Left lobe of liver (tissue), 2 donors: ENCODE measurements at regions not wholly inside any gene's neighbourhood (a gene's known extent, or its start where the extent isn't known, plus 50 kb on each side); places are given as distances from the start of the nearest gene placed in this dataset.

Experiments used
- ATAC-seq: fragments of 200-7000 bp; cut with Tn5 transposase; one replicate; pipeline ENCODE4 v1.9.1; 2020; ENCODE audit warnings: mild to moderate bottlenecking, moderate library complexity
- DNase-seq: peaks from one replicate; pipeline ENCODE4 v3.0.0-alpha.2; 2020; ENCODE audit warnings: low spot score
- donor health status: DM: no; HTN: no; CAD: no; lungs with moderate emphysema.
- donor health status: DM: no; HTN: yes; CAD: no.

GRCh38 chr14:104334424-104335161 is 196.2 kb downstream of the KIF26A start:
- ATAC-seq, result no peak
- DNase-seq, result no peak

- no peak for DNase-seq
- ATAC-seq, result no peak
These were observed 196.8 kb downstream of the KIF26A start for GRCh38 chr14:104335176-104335575.

GRCh38 chr14:104335611-104336010 is 197.2 kb downstream of the KIF26A start:
- ATAC-seq, result no peak
- no peak for DNase-seq

DNA sequence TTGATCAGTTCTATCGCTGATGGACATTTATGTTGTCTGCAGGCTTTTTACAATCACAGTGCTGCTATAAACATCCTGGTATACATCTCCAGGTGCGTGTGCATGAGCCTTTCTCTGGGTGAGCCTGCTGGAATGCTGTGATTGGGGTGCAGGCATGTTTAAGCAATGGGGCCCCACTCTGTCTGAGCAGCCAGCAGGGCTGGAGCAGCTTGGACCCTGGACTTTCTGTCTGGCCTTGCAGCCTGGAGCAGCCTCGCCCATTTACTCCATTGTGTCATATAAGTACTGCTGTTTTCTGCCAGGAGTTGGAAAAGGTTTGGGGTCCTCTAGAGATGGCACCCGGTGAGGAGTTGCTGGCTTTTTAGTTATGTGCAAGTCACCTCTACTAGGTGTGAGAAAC is 199.0 kb downstream of the KIF26A start:
- ATAC-seq (no peak), DNase-seq (no peak)

DNA sequence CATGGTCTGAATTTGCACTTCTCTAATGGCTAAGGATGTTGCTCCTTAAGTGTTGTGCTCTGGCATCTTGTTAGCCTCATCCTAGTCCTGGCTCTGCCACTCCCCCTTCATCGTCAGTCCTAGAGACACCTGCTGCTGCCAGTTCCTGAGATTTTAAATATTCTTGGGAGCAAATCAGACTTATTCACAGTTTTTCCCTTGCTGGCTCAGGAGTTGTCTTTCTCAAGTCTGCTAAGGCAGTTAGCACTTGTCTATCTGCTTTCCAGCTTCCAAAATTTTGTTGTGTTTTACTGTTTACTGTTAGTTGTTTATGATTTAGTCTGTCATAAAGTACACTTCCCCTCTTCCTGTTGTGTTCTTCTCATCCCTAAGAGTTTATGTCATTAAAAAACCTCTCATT is 201.0 kb downstream of the KIF26A start:
- DNase-seq (no peak), ATAC-seq (no peak)

DNA sequence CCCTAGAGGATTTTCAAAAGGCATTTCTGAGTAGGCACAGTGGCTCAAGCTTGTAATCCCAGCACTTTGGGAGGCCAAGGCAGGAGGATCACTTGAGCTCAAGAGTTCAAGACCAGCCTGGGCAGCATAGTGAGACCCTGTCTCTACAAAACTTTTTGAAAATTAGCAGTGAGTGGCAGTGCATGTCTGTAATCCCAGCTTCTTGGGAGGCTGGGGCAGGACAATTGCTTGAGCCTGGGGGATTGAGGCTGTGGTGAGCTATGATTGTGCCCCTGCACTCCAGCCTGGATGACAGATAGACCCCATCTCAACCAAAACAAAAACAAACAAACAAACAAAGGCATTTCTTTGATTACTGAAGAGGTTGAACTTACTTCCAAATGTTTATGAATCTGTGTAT is 201.4 kb downstream of the KIF26A start:
- no peak for DNase-seq
- ATAC-seq, result no peak

GRCh38 chr14:104341532-104342434 is 203.4 kb downstream of the KIF26A start:
- ATAC-seq, result peak; percentile 88
- DNase-seq, result peak; percentile 51

DNA sequence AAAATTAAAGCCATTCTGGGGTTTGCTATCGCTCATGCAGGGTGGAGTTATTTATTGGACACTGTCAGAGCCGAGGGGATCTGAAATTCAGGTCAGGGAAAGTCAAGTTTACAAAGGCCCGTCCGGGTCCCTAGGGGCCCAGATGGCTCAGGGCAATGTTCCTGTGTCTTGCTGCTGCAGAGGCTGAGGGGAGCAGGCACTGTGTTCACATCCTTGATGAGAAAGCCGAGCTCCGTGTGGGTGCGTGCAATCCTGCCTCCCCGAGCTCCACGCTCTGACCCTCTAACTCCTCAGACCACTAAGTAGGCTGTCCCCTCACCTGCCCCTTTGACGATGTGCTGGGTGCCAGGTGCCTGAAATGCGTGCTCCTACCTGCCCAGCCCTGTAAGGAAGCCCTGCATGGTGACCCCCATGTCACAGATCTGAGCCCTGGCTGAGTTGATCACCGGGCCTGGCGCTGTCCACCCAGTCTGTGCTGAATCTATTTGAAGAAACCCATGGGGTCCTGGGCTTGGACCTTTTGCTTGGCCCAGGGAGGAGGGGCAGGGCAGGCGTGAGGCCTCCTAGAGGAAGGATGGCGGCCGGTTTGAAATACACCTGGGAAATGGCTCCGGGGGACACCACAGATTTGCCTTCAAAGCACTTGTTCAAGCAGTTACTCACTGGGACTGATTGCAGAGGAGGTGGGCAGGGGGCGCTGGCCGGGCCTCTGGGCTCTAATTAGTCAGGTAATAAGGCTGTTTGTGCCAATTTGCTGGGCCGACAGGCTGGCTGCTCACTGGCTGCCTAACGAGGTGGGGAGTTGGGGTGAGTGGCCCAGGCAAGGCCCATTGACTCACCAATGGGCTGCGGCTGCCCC is 204.3 kb downstream of the KIF26A start:
- peak; percentile 39 for DNase-seq
- ATAC-seq, result no peak

DNA sequence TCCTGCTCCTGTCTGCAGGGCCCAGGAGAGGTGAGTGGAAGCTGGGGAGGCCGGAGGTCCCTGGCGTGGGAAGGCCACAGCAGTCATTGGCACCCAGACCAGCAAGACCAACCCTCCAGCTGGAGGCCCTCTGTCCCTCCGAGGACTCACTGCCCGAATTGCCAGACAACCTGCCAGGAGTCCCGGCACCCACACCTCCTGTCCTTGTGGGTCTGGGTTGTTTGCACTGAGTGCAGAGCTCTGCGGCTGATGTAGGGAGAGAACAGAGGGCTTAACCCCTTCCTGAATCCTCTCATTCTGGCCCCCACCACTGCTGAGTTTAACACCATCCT is 204.9 kb downstream of the KIF26A start:
- ATAC-seq, result no peak
- peak; percentile 33 for DNase-seq

GRCh38 chr14:104343690-104344640 is 205.6 kb downstream of the KIF26A start:
- ATAC-seq, result no peak
- DNase-seq, result peak; percentile 38

GRCh38 chr14:104344818-104345620 is 206.6 kb downstream of the KIF26A start:
- no peak for ATAC-seq
- DNase-seq, result no peak

DNA sequence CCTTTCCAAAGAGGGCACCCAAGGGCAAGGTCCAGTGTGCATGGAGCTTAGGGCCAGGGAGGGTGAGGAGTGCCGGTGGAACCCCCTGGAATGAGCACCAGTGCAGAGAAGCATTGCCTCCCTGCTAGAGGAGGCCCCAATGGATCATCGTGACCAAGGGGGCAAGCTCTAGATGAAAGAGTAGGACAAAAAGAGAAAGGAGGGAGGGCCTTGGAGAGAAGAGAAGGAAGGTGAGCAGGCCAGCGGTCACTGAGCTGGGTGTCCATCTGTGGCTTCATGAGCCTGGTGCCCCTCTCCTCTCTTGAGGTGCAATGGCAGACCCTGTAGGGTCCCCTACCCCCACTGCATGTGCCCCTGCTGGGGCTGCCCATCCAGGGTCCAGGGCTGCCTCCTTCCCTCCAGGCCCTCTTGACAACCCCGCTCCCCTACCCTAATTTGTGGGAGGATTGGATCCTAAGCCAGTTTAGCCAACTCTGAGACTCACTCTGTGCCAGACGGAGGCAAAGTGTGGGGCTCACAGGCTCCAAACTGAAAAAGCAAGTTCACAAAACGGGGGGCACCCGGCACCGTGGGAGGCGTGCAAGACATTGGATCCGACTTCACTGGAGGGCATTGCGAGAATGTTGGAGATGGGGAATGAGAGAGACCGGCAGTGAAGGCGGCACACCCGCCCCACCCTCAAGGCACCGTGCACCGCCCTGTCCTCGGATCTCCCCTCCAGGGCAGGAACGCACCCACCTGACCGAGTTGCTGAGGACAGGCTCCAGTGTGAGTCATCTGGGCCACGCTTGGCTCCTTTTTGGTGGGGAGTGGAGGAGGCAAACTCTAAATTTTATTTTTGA is 207.5 kb downstream of the KIF26A start:
- DNase-seq, result peak; percentile 40
- ATAC-seq, result no peak

DNA sequence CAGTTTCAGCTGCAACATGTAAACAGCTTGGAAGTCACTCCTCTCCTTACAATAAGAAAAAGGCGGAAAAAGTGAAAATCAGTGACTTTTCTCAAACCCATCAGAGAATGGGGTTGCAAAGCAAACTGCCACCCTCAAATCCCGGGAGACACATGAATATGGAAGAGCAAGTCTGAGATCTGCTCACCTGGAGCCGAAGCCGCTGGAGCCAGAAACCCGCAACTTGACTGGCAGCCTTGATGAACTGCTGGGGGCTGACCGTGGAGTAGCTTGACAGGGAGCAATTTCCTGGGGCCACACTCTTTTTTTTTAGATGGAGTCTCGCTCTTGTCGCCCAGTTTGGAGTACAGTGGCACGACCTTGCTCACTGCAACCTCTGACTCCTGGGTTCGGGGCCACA is 208.2 kb downstream of the KIF26A start:
- ATAC-seq (no peak), DNase-seq (no peak)

DNA sequence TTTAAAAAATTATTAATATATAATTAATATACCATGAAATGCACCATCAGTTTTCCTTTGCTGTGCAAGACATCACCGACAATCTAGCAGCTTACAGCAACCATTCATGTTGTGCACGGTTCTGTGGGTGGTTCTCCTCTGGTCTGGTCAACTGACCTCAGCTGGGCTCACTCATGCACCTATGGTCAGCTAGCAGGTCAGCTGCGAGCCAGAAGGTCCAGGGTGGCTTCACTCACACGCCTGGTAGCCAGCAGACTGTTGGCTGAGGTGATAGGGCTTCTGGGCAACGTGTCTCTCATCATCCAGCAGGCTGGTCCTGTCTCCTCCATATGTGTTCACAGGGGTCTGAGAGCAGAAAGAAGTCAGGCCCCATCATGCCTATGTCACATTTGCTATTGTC is 210.4 kb downstream of the KIF26A start:
- ATAC-seq (no peak), DNase-seq (no peak)

DNA sequence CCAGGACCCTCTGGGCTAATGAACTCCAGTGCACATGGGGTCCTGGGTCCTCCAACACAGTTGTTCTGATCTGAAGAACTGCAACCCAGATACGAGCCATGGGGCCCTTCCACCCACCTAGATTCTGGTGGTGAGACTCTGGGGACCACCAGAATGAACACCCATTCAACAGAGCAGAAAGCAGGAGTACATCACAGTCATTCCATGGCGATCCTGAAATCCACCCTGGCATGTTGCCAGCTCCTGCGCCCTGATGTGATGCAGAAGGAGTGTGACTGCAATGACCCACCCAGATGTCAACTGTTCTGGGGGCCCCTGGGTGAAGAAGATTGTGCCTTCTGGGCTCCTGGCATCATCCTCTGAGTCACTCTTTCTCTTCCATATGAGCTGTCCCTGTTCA is 211.6 kb downstream of the KIF26A start:
- no peak for DNase-seq
- no peak for ATAC-seq

DNA sequence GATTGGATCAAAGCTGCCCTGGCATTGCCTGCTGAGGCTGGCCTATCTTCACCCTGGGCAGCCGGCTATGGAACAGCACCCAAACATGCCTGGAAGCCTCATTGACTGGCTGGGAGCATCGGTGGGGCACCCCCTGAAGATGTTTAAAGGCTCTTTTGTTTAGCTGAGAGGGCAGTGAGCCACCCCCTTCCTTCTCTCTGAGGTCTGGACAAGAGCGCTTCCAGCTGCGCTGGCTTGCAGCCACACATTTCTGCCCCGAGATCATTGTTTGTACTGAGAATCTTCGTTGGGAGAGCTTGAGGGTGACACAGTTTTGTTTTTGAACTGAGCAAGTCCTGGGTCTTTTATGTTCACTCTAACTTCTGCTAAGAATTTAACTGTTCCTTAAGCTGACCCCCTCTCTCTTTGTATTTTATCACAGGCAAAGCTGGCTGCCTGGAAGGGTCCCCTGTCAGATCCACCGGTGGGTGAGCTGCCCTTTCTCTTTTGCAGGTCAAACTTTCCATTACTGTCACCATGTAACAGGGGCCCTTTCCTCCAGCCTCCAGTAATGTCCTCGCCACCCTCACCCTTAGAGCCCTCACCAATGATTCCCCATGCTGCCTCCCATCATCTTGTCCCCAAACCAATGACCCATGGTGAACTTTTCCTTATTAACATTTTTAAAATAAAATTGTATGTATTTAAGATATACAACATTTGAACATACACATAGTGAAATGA is 212.2 kb downstream of the KIF26A start:
- ATAC-seq (no peak), DNase-seq (no peak)

DNA sequence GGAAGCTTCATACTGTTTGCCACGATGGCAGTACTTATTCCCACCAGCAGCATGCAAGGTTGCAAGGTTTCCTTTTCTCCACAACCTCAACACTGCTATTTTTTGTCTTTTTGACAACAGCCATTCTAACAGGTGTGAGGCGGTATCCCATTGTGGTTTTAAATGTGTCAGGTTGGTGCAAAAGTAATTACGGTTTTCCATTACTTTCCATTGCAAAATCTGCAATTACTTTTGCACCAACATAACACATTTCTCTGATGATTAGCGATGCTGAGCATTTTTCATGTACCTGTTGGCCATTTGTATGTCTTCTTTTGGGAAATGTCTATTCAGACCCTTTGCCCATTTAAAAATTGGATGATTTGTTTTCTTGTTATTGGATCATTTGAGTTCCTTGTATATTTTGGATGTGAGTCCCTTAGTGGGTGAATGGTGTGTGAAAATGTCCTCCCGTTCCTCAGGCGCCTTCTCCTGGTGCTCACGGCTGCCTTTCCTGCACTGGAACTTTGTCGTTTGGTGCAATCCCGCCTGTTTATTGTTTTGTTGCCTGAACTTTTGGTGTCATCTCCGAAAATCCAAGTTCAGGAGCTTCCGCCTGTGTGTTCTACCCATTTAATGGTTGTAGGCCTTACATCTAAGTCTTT is 213.6 kb downstream of the KIF26A start:
- ATAC-seq, result no peak
- no peak for DNase-seq
